ENCODE measurements at regions not wholly inside any gene's neighbourhood (a gene's known extent, or its start where the extent isn't known, plus 50 kb on each side); places are given as distances from the start of the nearest gene placed in this dataset.
"Not testable (repeated sequence)": the region's sequence is repeated elsewhere in the genome, so short reads cannot be mapped to it uniquely, and the experiment has no call there.

DNA sequence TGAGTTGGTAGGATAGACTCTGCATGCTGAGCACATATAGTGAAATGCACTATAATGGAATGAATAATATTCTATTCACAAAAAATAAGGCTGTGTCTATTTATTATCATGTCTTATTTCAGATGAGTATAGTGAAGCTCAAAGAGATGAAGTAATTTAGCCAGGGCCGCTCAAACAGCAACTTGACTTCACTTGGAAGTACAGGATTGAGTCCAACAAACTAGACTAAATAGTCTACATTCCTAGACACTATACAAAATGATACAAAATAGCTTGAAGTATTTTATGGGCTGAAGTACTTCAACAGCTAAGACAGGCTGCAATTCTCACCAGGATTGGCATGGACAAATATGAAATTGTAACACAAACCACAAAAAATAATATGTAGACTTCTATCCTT, 144.5 kb upstream of the DST start:
- H3K4me1 ChIP-seq (ENCODE audit: control insufficient read depth, extremely low read depth, insufficient read depth, low read length): peaks cover 15% of the 10 kb centered on the region
- H3K9me3 ChIP-seq (ENCODE audit: control insufficient read depth, low read depth, low read length): no peaks in the 10 kb centered on the region
- FAIRE-seq (no peak), DNase-seq (ENCODE audit: low read depth, low spot score) (no peak)
- TF ChIP-seq EZH2 (IDR thresholded peaks at IDR 0.05; ENCODE audit: low read length): no peak
- TF ChIP-seq, protein P1, sequence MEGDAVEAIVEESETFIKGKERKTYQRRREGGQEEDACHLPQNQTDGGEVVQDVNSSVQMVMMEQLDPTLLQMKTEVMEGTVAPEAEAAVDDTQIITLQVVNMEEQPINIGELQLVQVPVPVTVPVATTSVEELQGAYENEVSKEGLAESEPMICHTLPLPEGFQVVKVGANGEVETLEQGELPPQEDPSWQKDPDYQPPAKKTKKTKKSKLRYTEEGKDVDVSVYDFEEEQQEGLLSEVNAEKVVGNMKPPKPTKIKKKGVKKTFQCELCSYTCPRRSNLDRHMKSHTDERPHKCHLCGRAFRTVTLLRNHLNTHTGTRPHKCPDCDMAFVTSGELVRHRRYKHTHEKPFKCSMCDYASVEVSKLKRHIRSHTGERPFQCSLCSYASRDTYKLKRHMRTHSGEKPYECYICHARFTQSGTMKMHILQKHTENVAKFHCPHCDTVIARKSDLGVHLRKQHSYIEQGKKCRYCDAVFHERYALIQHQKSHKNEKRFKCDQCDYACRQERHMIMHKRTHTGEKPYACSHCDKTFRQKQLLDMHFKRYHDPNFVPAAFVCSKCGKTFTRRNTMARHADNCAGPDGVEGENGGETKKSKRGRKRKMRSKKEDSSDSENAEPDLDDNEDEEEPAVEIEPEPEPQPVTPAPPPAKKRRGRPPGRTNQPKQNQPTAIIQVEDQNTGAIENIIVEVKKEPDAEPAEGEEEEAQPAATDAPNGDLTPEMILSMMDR (optimal IDR thresholded peaks at IDR 0.05 in 1 of 3, IDR thresholded peaks at IDR 0.05 in 1 of 3, conservative IDR thresholded peaks at IDR 0.05 in 1 of 3; ENCODE audit: extremely low read depth in 1 of 3, insufficient read depth in 2 of 3, low read length in 3 of 3): no peak
- no peaks in the 10 kb centered on the region for H4K20me1 ChIP-seq (ENCODE audit: control insufficient read depth, extremely low read depth, insufficient read depth, low read length)
- H3K36me3 ChIP-seq (ENCODE audit: control insufficient read depth in 2 of 2, extremely low read depth in 1 of 2, insufficient read depth in 2 of 2, low read length in 2 of 2): no peaks in the 10 kb centered on the region
- no peak overlapping the region for H3K9ac ChIP-seq (ENCODE audit: control insufficient read depth, extremely low read depth, insufficient read depth, low read length)
- H3K27ac ChIP-seq (ENCODE audit: control insufficient read depth, insufficient read depth, low read length): no peak overlapping the region
- H3K9me1 ChIP-seq (ENCODE audit: control insufficient read depth, extremely low read depth, insufficient read depth, low read length): no peaks in the 10 kb centered on the region
- no peaks in the 10 kb centered on the region for H3K27me3 ChIP-seq (ENCODE audit: control insufficient read depth, extremely low read depth, insufficient read depth, low read length)
- dilution Hi-C loops (cut with MboI; ENCODE audit: extremely low pct_ligation_motif_present, low sequenced_read_pairs): no loop called here
- no peak overlapping the region for H3K4me3 ChIP-seq (ENCODE audit: control insufficient read depth in 2 of 3, extremely low read depth in 1 of 3, insufficient read depth in 2 of 3, low read depth in 1 of 3, low read length in 3 of 3)
- no peak overlapping the region for H2AFZ ChIP-seq (ENCODE audit: control insufficient read depth, low read length)
- no peaks in the 10 kb centered on the region for H3K79me2 ChIP-seq (ENCODE audit: control insufficient read depth, insufficient read depth, low read length)
- no peak overlapping the region for H3K4me2 ChIP-seq (ENCODE audit: control insufficient read depth, extremely low read depth, insufficient read depth, low read depth, low read length)

DNA sequence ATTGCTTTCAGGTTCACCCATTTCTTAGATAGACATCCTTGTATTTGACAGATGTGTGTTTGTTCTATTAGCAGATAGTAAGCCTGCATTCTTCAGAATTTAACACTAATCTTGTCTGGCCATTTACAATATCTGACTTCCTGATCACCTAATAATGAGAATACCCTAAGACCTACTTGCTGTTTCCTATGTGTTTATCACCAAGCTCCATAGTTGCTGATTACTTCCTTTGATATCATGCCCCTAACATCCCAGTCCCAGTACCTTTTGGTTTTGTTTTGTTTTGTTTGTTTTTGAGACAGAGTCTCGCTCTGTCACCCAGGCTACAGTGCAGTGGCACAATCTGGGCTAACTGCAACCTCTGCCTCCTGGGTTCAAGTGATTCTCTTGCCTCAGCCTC, 143.6 kb upstream of the DST start:
- H3K27me3 ChIP-seq (ENCODE audit: control insufficient read depth, extremely low read depth, insufficient read depth, low read length): no peaks in the 10 kb centered on the region
- no peaks in the 10 kb centered on the region for H3K79me2 ChIP-seq (ENCODE audit: control insufficient read depth, insufficient read depth, low read length)
- H3K27ac ChIP-seq (ENCODE audit: control insufficient read depth, insufficient read depth, low read length): no peak overlapping the region
- H3K4me1 ChIP-seq (ENCODE audit: control insufficient read depth, extremely low read depth, insufficient read depth, low read length): peaks cover 15% of the 10 kb centered on the region
- no peaks in the 10 kb centered on the region for H4K20me1 ChIP-seq (ENCODE audit: control insufficient read depth, extremely low read depth, insufficient read depth, low read length)
- H3K4me3 ChIP-seq (ENCODE audit: control insufficient read depth in 2 of 3, extremely low read depth in 1 of 3, insufficient read depth in 2 of 3, low read depth in 1 of 3, low read length in 3 of 3): no peak overlapping the region
- dilution Hi-C loops (cut with MboI; ENCODE audit: extremely low pct_ligation_motif_present, low sequenced_read_pairs): no loop called here
- H3K36me3 ChIP-seq (ENCODE audit: control insufficient read depth in 2 of 2, extremely low read depth in 1 of 2, insufficient read depth in 2 of 2, low read length in 2 of 2): no peaks in the 10 kb centered on the region
- no peaks in the 10 kb centered on the region for H3K9me1 ChIP-seq (ENCODE audit: control insufficient read depth, extremely low read depth, insufficient read depth, low read length)
- H3K9ac ChIP-seq (ENCODE audit: control insufficient read depth, extremely low read depth, insufficient read depth, low read length): no peak overlapping the region
- H3K9me3 ChIP-seq (ENCODE audit: control insufficient read depth, low read depth, low read length): no peaks in the 10 kb centered on the region
- no peak overlapping the region for H3K4me2 ChIP-seq (ENCODE audit: control insufficient read depth, extremely low read depth, insufficient read depth, low read depth, low read length)
- H2AFZ ChIP-seq (ENCODE audit: control insufficient read depth, low read length): no peak overlapping the region
- no peak for TF ChIP-seq EZH2 (IDR thresholded peaks at IDR 0.05; ENCODE audit: low read length)
- TF ChIP-seq, protein P1 (optimal IDR thresholded peaks at IDR 0.05 in 1 of 3, IDR thresholded peaks at IDR 0.05 in 1 of 3, conservative IDR thresholded peaks at IDR 0.05 in 1 of 3; ENCODE audit: extremely low read depth in 1 of 3, insufficient read depth in 2 of 3, low read length in 3 of 3): no peak
- DNase-seq (ENCODE audit: low read depth, low spot score) (no peak), FAIRE-seq (no peak)

- H3K9me3 ChIP-seq (ENCODE audit: control insufficient read depth, low read depth, low read length); H3K4me2 ChIP-seq (ENCODE audit: control insufficient read depth, extremely low read depth, insufficient read depth, low read depth, low read length); H3K9ac ChIP-seq (ENCODE audit: control insufficient read depth, extremely low read depth, insufficient read depth, low read length); H3K27ac ChIP-seq (ENCODE audit: control insufficient read depth, insufficient read depth, low read length); H3K36me3 ChIP-seq (ENCODE audit: control insufficient read depth in 2 of 2, extremely low read depth in 1 of 2, insufficient read depth in 2 of 2, low read length in 2 of 2); H2AFZ ChIP-seq (ENCODE audit: control insufficient read depth, low read length); H3K79me2 ChIP-seq (ENCODE audit: control insufficient read depth, insufficient read depth, low read length); dilution Hi-C loops (cut with MboI; ENCODE audit: extremely low pct_ligation_motif_present, low sequenced_read_pairs); H3K27me3 ChIP-seq (ENCODE audit: control insufficient read depth, extremely low read depth, insufficient read depth, low read length); FAIRE-seq; H3K9me1 ChIP-seq (ENCODE audit: control insufficient read depth, extremely low read depth, insufficient read depth, low read length); H3K4me3 ChIP-seq (ENCODE audit: control insufficient read depth in 2 of 3, extremely low read depth in 1 of 3, insufficient read depth in 2 of 3, low read depth in 1 of 3, low read length in 3 of 3); H4K20me1 ChIP-seq (ENCODE audit: control insufficient read depth, extremely low read depth, insufficient read depth, low read length); DNase-seq (ENCODE audit: low read depth, low spot score): not testable (repeated sequence)
- H3K4me1 ChIP-seq (ENCODE audit: control insufficient read depth, extremely low read depth, insufficient read depth, low read length): peaks cover 12% of the 10 kb centered on the region
These were observed 142.8 kb upstream of the DST start for GRCh38 chr6:56785536-56785935.

DNA sequence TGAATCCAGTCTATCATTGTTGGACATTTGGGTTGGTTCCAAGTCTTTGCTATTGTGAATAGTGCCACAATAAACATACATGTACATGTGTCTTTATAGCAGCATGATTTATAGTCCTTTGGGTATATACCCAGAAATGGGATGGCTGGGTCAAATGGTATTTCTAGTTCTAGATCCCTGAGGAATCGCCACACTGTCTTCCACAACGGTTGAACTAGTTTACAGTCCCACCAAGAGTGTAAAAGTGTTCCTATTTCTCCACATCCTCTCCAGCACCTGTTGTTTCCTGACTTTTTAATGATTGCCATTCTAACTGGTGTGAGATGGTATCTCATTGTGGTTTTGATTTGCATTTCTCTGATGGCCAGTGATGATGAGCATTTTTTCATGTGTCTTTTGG, 137.4 kb upstream of the DST start:
- H3K4me2 ChIP-seq (ENCODE audit: control insufficient read depth, extremely low read depth, insufficient read depth, low read depth, low read length); H3K79me2 ChIP-seq (ENCODE audit: control insufficient read depth, insufficient read depth, low read length); H3K9ac ChIP-seq (ENCODE audit: control insufficient read depth, extremely low read depth, insufficient read depth, low read length); H3K4me3 ChIP-seq (ENCODE audit: control insufficient read depth in 2 of 3, extremely low read depth in 1 of 3, insufficient read depth in 2 of 3, low read depth in 1 of 3, low read length in 3 of 3); H3K36me3 ChIP-seq (ENCODE audit: control insufficient read depth in 2 of 2, extremely low read depth in 1 of 2, insufficient read depth in 2 of 2, low read length in 2 of 2); H3K9me1 ChIP-seq (ENCODE audit: control insufficient read depth, extremely low read depth, insufficient read depth, low read length); DNase-seq (ENCODE audit: low read depth, low spot score); FAIRE-seq; H3K4me1 ChIP-seq (ENCODE audit: control insufficient read depth, extremely low read depth, insufficient read depth, low read length); H4K20me1 ChIP-seq (ENCODE audit: control insufficient read depth, extremely low read depth, insufficient read depth, low read length); dilution Hi-C loops (cut with MboI; ENCODE audit: extremely low pct_ligation_motif_present, low sequenced_read_pairs); H3K9me3 ChIP-seq (ENCODE audit: control insufficient read depth, low read depth, low read length); H3K27me3 ChIP-seq (ENCODE audit: control insufficient read depth, extremely low read depth, insufficient read depth, low read length); H3K27ac ChIP-seq (ENCODE audit: control insufficient read depth, insufficient read depth, low read length); H2AFZ ChIP-seq (ENCODE audit: control insufficient read depth, low read length): not testable (repeated sequence)
